Activated CD4-positive, alpha-beta T cell treated with anti-CD3 and anti-CD28 coated beads for 48 hours (primary cell): ENCODE measurements at regions not wholly inside any gene's neighbourhood (a gene's known extent, or its start where the extent isn't known, plus 50 kb on each side); places are given as distances from the start of the nearest gene placed in this dataset.
"Not testable (repeated sequence)": the region's sequence is repeated elsewhere in the genome, so short reads cannot be mapped to it uniquely, and the experiment has no call there.

ENCODE experiments used
- DNase-seq: peaks from one replicate; pipeline ENCODE4 v3.0.0-alpha.2; 2020

DNA sequence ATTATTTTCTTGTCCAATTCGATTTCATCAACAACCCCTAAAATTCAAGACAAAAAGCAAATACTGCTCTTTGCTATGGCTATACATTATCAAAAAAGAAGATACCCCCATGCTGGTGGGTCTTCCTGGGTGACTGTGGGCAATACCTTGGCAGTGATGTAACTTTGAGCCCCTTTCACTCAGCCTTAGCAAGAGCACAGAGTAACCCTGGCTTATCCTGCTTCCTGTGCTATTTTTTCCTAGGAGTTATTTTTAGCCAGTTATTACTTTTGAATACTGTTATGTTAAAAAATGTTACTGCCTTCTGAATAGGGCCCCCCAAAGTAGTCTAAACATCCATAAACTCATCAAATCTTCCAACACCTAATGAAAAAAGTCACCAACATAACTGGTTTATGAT, 145.6 kb upstream of the TSLP start:
- DNase-seq, result no peak

GRCh38 chr5:110932755-110933488, 138.6 kb upstream of the TSLP start:
- no peak for DNase-seq

- DNase-seq, result no peak
Measured at GRCh38 chr5:110940136-110940535, 131.4 kb upstream of the TSLP start.

DNA sequence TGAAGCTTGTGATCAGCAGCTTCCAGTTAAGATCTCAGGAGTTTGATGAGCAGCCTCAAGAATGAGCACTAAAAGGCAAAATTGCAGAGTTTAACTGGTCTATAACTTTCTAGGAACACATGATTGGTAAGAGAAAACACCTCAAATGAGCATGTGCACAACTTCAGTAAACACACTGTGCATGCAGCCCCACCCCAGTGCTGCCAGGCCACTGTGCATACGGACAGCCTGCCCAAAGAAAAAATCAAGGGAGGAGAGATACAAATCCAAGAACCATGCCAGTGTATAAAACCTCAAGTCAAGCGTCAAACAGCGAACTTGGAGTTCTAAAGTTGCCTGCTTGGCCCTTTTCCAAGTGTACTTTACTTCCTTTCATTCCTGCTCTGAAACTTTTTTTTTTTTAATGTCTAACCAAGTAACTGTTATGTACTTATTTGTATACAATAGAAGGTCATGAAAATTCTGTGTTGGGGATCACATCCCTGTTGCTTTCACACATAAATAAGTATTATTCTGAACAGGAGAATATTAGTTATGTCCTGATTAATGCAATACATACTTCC, 125.6 kb upstream of the TSLP start:
- DNase-seq, result no peak

GRCh38 chr5:110951373-110951791, 120.1 kb upstream of the TSLP start:
- no peak for DNase-seq

DNA sequence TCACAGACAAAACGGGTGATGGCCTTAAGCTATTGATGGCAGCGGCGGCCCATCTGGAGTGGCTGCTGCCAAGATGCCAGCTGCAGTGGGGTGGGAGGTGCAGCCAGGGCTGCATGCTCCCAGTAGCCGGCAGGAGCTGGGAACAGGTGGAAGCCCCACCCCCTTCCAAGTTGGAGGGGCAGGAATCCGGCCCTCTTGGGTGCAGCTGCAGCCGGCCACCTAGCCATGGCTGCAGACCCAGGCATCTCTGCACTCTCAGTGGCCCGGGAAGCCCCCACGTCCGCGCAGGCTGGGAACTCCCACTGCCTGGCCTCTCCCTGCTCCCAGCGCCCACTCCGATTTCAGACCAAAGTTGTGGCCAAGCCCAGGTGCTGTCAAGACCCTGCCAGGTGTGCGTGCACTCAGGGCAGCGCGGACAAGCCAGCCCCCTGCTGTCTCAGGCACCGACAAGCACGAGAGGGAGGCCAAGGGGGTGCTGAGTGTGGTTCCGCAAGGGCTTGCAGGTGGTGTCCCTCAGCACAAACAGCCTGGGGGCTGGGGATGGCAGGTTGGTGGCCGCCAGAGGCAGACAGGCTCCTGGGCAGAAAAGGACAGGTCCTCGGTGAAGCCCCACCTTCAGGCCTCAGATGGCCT, 115.1 kb upstream of the TSLP start:
- DNase-seq, result no peak

- DNase-seq, result no peak
Measured at GRCh38 chr5:110956913-110957813, 114.3 kb upstream of the TSLP start.

DNA sequence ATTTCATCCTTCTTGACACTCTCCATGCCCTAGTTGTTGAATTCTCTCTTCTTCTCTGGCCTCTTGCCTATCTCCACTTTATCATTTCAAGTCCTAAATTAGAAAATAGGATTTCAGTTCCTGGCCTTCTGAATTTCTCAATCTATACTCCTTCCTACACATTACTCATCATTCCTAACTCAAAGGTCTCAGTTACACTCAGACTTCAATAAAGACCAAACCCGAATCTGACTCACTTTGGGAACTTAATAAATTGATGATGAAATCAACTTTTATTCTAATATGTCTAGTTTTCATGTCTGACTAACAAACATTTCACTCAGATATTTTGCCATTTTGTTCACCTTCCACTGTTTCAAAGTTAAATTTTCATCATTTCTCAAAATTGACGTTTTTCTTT, 113.6 kb upstream of the TSLP start:
- no peak for DNase-seq

DNA sequence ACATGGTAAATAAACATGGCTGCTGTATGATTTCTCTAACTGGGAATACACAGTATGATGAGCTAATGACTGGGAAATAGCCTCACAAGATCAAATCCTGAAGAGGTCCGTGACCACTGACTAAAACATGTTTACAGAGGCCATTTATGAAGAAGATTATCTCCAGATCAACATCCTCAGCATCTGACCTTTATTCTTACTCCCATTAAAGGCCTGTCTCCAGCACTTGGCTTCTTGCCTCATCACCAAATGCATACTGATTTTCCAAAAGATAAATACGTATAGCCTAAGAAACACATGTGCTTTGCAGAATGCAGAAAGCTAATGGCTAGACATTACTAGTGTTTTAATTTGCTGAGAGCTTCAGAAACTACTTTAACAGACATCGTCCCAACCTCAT, 108.0 kb upstream of the TSLP start:
- DNase-seq, result no peak

- no peak for DNase-seq
Measured at GRCh38 chr5:110965773-110966581, 105.5 kb upstream of the TSLP start.

DNA sequence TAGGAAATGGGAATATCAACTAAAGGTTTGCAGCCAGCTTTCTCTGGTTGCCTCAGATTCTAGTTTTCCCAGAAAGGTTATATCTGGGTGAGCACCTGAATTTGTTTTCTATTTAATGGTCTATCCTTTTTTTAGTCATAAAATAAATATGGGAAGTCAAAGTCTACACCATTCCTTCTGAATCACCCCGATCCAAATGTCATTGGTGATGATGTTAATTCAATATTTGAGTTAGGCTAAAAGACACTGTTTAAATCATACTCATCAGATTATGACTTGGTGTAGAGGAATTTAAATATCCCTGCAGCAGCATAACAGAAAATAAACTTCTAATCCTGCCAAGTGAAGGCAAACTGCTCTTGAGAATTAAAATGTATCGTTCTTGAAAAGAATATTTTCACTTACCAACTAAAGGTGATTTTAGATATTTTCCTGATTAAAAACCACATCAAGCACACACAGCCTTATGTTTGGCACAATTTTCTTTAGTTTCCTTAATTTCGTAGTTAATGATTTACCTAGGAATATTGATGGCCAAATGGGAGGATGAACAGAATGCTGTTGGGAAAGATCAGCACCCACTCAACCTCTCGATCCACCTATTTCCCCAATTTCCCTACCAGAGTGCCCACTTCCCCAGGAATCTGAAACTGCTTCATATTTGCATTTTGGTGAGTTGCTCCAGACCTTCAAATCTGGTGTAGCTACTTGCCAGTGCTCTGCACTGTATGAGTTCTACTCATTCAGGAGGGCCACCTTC, 103.1 kb upstream of the TSLP start:
- no peak for DNase-seq

GRCh38 chr5:110969502-110969901, 102.0 kb upstream of the TSLP start:
- no peak for DNase-seq

DNA sequence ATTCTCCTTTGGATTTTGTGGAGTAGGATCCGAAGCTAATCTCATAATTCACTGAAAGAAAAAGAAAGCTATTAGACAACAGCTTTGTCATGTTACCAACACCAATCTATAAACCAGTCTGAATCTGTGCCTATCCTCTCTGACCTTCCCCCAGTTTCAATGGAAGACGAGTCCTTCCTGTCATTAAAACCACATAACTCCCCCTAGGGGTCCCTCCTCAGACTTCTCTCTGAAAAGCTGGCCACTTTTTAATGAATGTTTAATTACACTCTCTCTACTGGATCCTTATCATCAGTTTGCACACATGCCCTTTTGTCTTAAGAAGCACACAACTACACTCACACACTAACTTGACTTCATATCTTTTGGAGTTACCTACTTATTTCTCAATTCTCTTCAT, 98.0 kb upstream of the TSLP start:
- no peak for DNase-seq

DNA sequence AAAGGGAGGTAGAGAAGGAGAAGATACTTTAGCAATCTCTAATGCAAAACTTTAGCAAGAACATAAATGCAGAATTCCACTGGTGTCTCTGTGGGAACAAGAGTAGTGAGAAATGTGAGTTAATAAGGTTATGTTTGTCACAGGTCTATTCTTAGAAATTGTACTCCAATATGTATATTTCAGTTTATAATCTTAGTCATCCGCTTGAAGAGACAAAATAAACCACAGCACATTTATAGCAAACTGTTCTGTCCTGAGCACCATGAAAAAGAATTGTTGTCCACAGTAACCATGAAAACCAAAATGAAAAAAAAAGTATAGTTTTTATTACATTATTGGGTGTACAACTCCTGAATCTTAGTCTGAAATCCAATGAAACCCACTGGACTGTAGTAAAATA, 93.6 kb upstream of the TSLP start:
- DNase-seq, result no peak

DNA sequence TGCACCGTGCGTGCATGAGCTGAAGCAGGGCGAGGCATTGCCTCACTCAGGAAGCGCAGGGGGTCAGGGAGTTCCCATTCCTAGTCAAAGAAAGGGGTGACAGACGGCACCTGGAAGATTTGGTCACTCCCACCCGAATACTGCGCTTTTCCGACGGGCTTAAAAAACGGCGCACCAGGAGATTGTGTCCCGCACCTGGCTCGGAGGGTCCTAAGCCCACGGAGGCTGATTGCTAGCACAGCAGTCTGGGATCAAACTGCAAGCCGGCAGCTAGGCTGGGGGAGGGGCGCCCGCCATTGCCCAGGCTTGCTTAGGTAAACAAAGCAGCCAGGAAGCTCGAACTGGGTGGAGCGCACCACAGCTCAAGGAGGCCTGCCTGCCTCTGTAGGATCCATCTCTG, 85.6 kb upstream of the TSLP start:
- DNase-seq, result not testable (repeated sequence)

DNA sequence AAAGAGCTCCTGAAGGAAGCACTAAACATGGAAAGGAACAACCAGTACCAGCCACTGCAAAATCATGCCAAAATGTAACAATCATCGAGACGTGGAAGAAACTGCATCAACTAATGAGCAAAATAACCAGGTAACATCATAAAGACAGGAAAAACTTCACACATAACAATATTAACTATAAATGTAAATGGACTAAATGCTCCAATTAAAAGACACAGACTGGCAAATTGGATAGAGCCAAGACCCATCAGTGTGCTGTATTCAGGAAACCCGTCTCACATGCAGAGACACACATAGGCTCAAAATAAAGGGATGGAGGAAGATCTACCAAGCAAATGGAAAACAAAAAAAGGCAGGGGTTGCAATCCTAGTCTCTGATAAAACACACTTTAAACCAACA, 83.9 kb upstream of the TSLP start:
- DNase-seq, result not testable (repeated sequence)

- DNase-seq, result no peak
Measured at GRCh38 chr5:110996742-110997141, 74.8 kb upstream of the TSLP start.

- no peak for DNase-seq
Measured at GRCh38 chr5:111002036-111002435, 69.5 kb upstream of the TSLP start.

DNA sequence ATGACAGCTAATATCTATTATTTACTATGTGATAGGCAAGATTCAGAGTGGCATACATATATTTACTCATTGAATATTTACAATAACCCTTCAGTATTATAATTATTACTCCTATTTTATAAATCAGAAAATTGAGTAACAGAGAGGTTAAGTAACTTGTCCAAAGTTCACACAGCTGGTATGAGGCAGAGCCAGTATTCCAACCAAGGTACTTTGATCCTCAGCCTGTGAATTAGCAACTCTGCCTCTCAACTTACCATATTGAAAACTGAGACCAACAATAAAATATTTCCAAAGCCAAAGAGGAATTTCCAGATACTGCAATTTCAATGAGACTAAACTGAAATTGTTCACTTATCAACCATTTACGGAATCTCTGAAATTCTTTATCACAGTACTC, 67.9 kb upstream of the TSLP start:
- DNase-seq, result no peak

DNA sequence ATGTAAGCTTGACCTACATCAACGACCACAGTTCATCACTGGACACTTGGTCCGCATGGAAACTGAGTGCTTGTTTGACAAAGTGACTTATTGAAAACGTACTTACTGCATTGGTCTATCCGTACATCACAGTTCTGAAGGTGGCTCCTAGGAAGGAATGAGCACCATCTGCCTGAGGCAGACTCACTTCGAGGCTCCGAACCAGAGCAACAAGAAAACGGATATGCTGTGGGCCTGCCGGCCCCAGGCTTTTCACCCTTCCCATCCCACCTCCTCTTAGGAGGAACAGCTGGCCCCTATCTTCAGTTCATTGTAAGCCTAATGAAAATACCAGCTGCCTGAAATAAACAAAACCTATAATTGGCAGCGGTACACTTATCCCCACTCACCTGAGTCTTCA, 67.2 kb upstream of the TSLP start:
- no peak for DNase-seq

DNA sequence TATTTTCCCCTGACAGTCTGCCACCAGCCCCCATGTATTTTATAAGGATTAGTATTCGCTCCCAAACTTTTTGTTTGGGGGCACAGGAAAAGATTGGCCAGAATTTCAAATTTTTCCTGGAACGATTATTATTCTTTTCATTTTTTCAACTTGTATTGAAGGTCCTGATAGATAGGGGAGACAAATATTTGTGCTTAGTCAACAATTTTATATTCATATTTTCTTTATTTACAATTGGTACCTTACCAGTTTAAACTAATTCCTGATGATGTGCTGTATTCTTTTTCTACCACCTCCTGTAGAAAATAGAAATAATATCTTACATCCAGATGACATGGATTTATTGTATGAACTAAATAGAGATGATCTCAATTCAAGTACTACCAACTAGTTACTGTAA, 60.7 kb upstream of the TSLP start:
- DNase-seq, result no peak

GRCh38 chr5:111013011-111013410, 58.5 kb upstream of the TSLP start:
- no peak for DNase-seq
